ENCODE measurements at regions not wholly inside any gene's neighbourhood (a gene's known extent, or its start where the extent isn't known, plus 50 kb on each side); places are given as distances from the start of the nearest gene placed in this dataset.

- no peak overlapping the region for H3K9ac ChIP-seq (ENCODE audit: low read depth in 2 of 2, low read length in 2 of 2)
- TF ChIP-seq, protein P1, sequence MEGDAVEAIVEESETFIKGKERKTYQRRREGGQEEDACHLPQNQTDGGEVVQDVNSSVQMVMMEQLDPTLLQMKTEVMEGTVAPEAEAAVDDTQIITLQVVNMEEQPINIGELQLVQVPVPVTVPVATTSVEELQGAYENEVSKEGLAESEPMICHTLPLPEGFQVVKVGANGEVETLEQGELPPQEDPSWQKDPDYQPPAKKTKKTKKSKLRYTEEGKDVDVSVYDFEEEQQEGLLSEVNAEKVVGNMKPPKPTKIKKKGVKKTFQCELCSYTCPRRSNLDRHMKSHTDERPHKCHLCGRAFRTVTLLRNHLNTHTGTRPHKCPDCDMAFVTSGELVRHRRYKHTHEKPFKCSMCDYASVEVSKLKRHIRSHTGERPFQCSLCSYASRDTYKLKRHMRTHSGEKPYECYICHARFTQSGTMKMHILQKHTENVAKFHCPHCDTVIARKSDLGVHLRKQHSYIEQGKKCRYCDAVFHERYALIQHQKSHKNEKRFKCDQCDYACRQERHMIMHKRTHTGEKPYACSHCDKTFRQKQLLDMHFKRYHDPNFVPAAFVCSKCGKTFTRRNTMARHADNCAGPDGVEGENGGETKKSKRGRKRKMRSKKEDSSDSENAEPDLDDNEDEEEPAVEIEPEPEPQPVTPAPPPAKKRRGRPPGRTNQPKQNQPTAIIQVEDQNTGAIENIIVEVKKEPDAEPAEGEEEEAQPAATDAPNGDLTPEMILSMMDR (IDR thresholded peaks at IDR 0.05) = no peak
- H3K27me3 ChIP-seq = no peaks in the 10 kb centered on the region
- no peak for DNase-seq
- no peak overlapping the region for H3K4me3 ChIP-seq
- H3K4me1 ChIP-seq = no peaks in the 10 kb centered on the region
- intact Hi-C loops (cut with DNase I) = no loop called here
- no peaks in the 10 kb centered on the region for H3K9me3 ChIP-seq
- H3K36me3 ChIP-seq = no peaks in the 10 kb centered on the region
- H3K27ac ChIP-seq = no peak overlapping the region
These were observed 396.8 kb downstream of the TUSC7 start for GRCh38 chr3:117106396-117106795.

DNA sequence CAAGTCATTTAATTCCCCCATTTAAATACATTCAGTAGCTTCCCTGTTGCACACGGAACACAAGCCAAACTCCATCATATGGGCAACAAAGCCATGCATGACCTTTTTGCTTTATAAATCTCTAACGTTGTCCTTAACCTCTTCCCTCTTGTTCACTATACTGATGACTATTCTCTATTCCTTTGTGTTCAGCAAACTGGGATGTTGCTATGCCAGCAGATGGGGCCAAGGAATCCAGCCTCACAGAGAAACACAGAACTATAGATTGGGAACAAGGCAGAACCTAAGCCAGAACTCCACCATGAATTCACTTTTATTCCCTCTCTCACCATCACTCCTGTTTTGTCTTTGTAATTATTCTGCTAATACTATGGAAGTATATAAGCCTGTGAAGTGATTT is 398.4 kb downstream of the TUSC7 start:
- TF ChIP-seq, protein P1 (IDR thresholded peaks at IDR 0.05) = no peak
- H3K9ac ChIP-seq (ENCODE audit: low read depth in 2 of 2, low read length in 2 of 2) = no peak overlapping the region
- H3K27ac ChIP-seq = no peak overlapping the region
- H3K4me1 ChIP-seq = no peaks in the 10 kb centered on the region
- no peaks in the 10 kb centered on the region for H3K27me3 ChIP-seq
- no peak overlapping the region for H3K4me3 ChIP-seq
- no peak for DNase-seq
- intact Hi-C loops (cut with DNase I) = no loop called here
- H3K9me3 ChIP-seq = no peaks in the 10 kb centered on the region
- H3K36me3 ChIP-seq = no peaks in the 10 kb centered on the region

DNA sequence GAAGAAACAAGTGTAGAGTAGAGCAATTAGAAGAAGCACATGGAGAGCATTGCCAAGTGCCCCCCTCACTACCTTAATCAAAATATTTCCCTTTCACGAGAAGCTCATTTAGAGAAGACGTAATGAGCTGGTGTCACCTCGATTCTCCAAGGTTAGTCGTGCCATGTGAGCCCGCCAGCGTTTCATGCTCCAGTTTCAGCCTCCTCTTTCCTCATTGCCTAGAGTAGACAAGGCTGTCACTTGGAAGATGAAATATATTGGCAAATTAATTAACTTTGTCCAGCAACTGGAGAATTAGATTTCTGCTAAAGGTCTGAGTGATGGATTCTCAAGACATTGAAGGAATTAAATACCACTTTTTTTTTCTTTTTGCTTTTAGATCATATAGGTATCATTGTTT is 399.6 kb downstream of the TUSC7 start:
- Histone ChIP-seq H3K4me1 (no peaks in the 10 kb centered on the region), H3K36me3 (no peaks in the 10 kb centered on the region), H3K27ac (no peak overlapping the region), H3K27me3 (no peaks in the 10 kb centered on the region), H3K9me3 (no peaks in the 10 kb centered on the region), H3K9ac (ENCODE audit: low read depth in 2 of 2, low read length in 2 of 2) (no peak overlapping the region), H3K4me3 (no peak overlapping the region)
- intact Hi-C loops (cut with DNase I) = no loop called here
- TF ChIP-seq, protein P1 (IDR thresholded peaks at IDR 0.05) = no peak
- DNase-seq = no peak

DNA sequence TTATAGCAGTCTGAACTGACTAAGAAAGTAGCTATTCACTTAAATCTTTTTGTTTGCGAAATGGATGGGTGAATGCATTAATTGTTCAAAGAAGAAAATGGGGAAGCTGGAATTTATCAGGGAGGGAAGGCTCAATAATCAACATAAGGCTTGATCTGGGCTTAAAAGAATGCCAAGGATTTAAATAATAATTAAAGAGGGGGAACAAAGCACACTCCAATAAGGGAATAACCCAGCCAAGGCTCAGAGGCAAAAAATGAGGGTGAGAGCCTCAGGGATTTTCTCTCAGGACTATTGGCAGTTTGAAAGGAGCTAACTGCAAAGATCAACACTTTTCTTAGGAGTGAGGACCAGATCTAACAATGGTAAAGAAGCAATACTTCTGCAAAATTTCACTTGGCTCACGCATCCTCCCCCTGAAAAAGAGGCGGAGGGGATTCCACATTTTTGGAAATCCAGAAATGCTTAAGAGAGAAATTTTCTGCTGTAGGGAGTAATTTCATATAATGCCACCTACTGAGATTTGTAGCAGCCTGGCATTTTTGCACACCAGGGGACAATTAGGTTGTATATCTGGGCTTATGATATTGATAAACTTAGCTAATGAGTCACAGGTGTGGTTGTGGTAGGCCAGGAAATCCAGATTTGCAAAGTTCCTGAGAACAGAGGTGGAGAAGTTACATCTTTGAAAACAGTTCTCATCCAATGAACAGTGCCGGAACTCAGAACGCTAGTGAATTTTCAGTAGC is 405.1 kb downstream of the TUSC7 start:
- no peak overlapping the region for H3K27ac ChIP-seq
- TF ChIP-seq, protein P1 (IDR thresholded peaks at IDR 0.05) = no peak
- H3K27me3 ChIP-seq = no peaks in the 10 kb centered on the region
- no peak overlapping the region for H3K9ac ChIP-seq (ENCODE audit: low read depth in 2 of 2, low read length in 2 of 2)
- no peak for DNase-seq
- intact Hi-C loops (cut with DNase I) = no loop called here
- no peaks in the 10 kb centered on the region for H3K9me3 ChIP-seq
- no peak overlapping the region for H3K4me3 ChIP-seq
- H3K4me1 ChIP-seq = no peaks in the 10 kb centered on the region
- no peaks in the 10 kb centered on the region for H3K36me3 ChIP-seq

GRCh38 chr3:117117188-117117936 is 407.8 kb downstream of the TUSC7 start:
- intact Hi-C loops (cut with DNase I) = no loop called here
- TF ChIP-seq, protein P1 (IDR thresholded peaks at IDR 0.05) = no peak
- Histone ChIP-seq H3K9ac (ENCODE audit: low read depth in 2 of 2, low read length in 2 of 2) (no peak overlapping the region), H3K27me3 (no peaks in the 10 kb centered on the region), H3K4me1 (no peaks in the 10 kb centered on the region), H3K36me3 (no peaks in the 10 kb centered on the region), H3K27ac (no peak overlapping the region), H3K4me3 (no peak overlapping the region), H3K9me3 (no peaks in the 10 kb centered on the region)
- DNase-seq = no peak

All from colonic mucosa (tissue), 4 donors.